GM19395 (cell line): ENCODE measurements at regions not wholly inside any gene's neighbourhood (a gene's known extent, or its start where the extent isn't known, plus 50 kb on each side); places are given as distances from the start of the nearest gene placed in this dataset.

Experiments used
- ATAC-seq: cut with Tn5 transposase; IDR thresholded peaks from one replicate; pipeline ENCODE4 v1.9.1; 2021; ENCODE audit warnings: mild to moderate bottlenecking, moderate library complexity; ENCODE audit not compliant: unreplicated experiment

DNA sequence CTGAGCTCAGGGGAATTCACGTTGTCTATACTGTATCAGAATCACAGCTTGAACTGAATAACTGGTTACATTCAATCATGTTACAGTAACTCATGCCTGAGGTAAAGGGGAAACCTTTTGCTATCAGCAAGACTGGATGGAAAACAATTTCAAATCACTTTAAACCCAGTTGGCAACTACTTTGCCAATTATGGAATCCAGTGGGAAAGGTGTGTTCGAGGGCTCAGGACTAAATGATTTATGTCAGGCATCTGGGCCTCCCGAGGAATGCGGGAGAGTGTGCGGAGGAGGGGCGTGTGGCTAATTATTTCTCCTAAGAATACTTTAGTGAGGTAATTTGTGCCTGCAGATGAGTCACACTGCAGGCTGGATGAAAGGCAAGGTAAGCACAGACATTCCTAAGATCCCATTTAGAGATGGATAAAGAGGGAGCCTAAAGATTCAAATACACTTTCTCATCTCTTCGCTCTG, 100.1 kb downstream of the HRH4 start:
- no peak for ATAC-seq

- no peak for ATAC-seq
Measured at GRCh38 chr18:24561369-24561965, 101.0 kb downstream of the HRH4 start.

DNA sequence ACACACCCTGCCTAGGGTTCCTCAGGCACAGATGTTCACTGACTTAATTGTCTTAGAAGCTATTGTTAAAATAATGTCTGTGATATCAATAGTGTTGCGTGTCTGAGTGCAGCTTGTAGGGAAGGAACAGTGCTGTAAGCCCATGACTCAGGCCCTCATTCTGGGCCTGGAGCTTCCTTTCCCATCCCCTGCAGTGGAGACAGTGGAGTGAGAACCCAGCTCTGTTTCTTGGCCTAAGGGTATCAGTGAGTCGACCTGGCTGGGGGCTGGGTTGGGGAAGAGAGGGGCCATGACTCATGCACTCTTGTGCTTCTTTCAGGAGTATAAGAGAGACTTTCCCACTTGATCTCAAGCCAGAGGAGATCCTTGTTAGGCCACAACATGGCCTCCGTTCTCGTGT, 106.8 kb downstream of the HRH4 start:
- ATAC-seq: no peak

DNA sequence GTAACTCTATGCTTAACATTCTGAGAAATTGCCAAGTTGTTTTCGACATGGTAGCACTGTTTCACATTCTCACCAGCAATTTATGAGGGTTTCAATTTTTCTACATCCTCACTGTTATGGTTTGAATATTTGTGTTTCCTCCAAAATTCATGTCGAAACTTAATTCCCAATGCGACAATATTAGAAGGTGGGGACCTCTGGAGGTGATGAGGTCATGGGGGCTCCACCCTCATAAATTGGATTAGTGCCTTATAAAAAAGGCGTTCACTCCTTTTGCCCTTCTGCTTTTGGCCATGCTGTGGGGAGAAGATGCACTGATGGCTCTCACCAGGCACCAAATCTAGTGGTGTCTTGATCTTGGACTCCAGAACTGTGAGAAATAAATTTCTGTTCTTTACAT, 110.3 kb downstream of the HRH4 start:
- ATAC-seq: no peak

DNA sequence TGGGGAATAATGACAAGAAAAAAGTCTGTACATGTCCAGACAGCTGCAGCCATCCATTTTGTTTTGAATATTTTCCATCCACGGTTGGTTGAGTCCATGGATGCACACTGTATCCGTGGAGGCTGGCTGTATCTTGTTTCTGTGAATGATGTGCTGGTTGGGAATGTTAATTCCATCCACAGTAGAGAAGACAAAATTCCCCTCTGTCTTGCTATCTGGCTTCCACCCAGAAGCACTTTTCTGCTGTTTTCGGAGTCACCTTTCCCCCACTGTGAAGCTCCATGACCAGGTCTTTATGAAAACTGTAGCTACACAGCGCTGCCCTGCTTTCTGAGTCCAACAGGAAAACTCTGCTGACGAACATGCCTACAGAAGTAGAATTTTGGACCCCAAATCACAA, 122.3 kb downstream of the HRH4 start:
- no peak for ATAC-seq

GRCh38 chr18:24584205-24584604, 123.8 kb downstream of the HRH4 start:
- ATAC-seq: no peak

- no peak for ATAC-seq
Measured at GRCh38 chr18:24584813-24585212, 124.4 kb downstream of the HRH4 start.

DNA sequence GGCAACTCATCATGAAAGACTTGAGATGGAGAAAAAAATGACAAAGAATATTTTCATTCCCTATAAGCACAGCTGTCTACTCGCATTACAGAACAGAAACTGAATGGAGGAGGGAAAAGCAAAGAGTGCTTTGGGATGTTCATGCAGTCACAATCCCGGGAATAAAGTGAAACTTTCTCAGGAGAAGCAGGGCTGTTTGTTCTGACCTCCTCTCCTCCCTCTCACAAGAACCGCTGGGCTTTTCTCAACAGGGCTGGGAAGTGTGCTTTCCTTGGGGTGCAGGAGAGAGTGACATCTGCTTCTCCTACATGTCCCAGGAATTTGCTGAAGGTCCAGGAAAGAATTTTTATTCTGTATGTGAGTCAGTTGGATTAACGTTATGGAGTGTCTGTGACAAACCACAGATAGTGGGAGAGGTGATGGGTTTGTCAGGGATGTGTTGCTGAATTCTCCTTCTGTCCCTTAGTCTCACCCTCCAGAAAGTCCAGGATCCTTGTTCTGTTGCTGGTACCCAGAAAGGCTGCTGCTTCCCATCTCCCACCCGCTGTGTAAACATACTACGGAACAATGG, 125.6 kb downstream of the HRH4 start:
- ATAC-seq: no peak

- ATAC-seq: no peak
Measured at GRCh38 chr18:24586662-24587360, 126.4 kb downstream of the HRH4 start.

GRCh38 chr18:24588440-24588839, 128.0 kb downstream of the HRH4 start:
- no peak for ATAC-seq

DNA sequence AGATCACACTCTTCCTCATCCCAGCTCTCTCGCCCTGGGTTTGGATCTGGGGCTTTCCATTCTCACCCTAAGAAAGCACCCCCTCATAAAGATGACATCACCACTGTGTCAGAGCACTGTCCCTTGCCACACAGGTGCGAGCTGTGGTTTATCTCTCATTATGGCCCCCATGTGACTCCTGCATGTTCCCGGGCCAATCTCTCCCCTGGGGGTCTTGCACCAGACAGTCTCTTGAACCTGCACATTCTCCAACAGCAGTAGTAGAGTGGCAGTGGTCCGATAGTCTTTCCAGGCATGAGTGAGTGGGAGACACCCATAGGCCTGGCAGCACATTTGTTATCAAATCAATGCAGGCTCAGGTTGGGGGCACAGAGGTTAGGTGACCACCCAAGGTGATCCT, 130.5 kb downstream of the HRH4 start:
- no peak for ATAC-seq

DNA sequence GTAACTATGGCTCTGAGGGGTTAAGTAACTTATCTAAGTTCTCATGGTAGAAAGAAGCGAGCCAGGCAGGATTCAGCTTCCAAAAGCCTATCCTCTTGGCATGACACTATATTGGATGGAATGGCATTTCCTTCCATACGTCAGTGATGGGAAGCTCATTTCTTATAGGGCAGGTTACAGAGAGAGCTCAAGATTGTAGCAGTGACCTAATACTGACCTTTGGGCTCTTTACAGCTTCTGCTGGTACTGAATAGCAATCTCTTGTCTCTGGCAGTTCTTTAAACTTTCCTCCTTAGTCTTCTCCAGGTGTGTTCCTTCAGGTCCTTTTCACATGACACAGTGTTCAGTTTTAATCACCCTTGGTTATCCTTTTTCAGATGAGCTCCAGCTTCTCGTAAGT, 133.0 kb downstream of the HRH4 start:
- ATAC-seq: no peak

- no peak for ATAC-seq
Measured at GRCh38 chr18:24593886-24594285, 133.4 kb downstream of the HRH4 start.

GRCh38 chr18:24595561-24596031, 135.2 kb downstream of the HRH4 start:
- no peak for ATAC-seq

GRCh38 chr18:24600076-24600654, 139.7 kb downstream of the HRH4 start:
- no peak for ATAC-seq

DNA sequence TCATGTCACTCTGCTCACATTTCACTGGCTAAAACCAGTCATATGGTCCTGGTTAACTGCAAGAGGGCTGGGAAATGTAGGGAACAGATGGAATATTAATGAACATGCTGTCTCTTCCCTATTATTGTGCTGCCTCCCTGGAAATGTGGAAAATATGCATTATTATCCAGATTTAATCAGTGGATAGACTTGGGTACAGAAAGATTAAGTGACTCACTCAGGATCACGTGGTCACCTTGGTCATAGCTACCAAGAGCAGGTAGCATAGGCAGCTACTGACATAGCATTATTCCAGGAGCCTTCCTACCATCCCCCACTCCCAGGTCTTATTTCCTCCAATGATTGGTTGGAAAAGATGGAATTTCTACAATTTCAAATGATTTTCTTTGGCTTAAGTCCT, 141.1 kb downstream of the HRH4 start:
- no peak for ATAC-seq

- no peak for ATAC-seq
Measured at GRCh38 chr18:24602201-24602600, 141.8 kb downstream of the HRH4 start.

DNA sequence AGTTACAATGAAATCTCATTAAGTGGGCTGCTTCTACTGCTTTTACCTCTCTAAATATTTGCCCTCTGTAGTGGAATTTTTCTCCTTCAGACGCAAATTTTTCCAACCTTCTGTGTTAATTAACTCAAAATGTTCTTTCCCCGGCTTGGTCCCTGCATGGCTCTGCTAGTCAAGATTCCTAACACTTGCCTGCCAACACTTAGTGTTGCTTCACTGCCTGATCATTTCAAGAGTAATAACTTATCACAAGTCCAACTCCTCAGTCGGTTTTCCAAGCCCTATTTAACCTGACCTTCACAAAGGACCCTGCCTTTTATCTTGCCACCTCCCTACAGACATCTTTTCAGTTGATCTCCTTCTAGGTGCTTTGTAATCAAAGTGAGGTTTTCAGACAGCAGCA, 142.7 kb downstream of the HRH4 start:
- no peak for ATAC-seq

GRCh38 chr18:24605444-24605843, 145.0 kb downstream of the HRH4 start:
- no peak for ATAC-seq

- no peak for ATAC-seq
Measured at GRCh38 chr18:24609254-24609653, 148.8 kb downstream of the HRH4 start.

GRCh38 chr18:24611075-24611474, 150.6 kb downstream of the HRH4 start:
- no peak for ATAC-seq
